ENCODE measurements at regions not wholly inside any gene's neighbourhood (a gene's known extent, or its start where the extent isn't known, plus 50 kb on each side); places are given as distances from the start of the nearest gene placed in this dataset.

DNA sequence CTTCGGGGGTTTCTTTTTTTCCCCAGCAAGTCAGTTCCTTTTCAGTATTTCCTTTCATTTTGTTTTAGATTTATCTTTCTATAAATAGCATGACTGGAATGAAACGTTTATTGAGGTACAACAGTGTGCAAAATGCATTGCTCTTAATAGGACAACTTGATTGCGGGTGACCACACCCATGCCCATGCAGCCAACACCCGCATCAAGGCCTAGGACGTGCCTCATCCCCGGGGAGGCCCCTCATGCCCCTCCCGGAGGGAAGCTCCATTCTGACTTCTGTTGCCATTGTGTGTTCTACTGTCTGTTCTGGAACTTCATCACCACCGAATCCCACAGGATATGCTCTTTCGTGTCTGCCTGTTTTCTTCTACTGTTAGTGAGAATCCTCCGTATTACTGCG, 82.2 kb downstream of the RPS6KA4 start:
- DNase-seq (ENCODE audit: low read depth in 2 of 2) = no peak

GRCh38 chr11:64443001-64443400, 84.0 kb downstream of the RPS6KA4 start:
- TF ChIP-seq CTCF (IDR thresholded peaks at IDR 0.05; ENCODE audit: low read depth, low read length) = no peak
- no peak overlapping the region for H3K4me3 ChIP-seq (replicated peaks in 1 of 2; ENCODE audit: low read depth in 2 of 2, low read length in 2 of 2)
- DNase-seq (ENCODE audit: low read depth in 2 of 2) = no peak

More for the DNA sequence above, 82.2 kb downstream of the RPS6KA4 start:
- TF ChIP-seq CTCF (IDR thresholded peaks at IDR 0.05; ENCODE audit: low read depth, low read length) = no peak
- no peak overlapping the region for H3K4me3 ChIP-seq (replicated peaks in 1 of 2; ENCODE audit: low read depth in 2 of 2, low read length in 2 of 2)

DNA sequence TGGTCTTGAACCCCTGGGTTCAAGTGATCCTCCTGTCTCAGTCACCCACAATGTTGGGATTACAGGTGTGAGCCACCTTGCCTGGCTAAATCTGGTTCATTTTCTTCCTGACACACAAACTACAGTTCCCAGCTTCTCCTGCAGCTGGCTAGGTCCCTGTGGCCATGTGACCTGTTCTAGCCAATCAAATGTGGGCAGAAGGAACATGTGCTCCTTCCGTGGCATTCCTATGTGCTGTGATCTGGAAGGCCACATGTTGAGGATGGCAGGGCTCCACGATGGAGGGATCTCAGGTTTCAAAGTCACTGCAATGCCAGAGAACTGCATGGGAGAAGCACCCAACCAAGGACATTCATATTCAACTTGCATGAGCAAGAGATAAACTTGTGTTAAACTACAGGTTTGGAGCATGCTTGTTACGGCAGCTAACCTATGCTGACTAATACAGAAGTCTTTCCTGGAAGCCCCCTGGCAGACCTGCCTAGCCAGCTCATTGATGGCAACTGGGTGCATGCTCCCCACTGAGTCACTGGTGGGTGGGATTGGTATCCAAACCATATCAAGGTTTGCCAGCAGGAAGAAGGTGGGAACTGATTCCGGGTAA, 86.0 kb downstream of the RPS6KA4 start:
- H3K4me3 ChIP-seq (replicated peaks in 1 of 2; ENCODE audit: low read depth in 2 of 2, low read length in 2 of 2) = no peak overlapping the region
- peak; percentile 25 to 29 for DNase-seq (ENCODE audit: low read depth in 2 of 2)
- TF ChIP-seq CTCF (IDR thresholded peaks at IDR 0.05; ENCODE audit: low read depth, low read length) = no peak

DNA sequence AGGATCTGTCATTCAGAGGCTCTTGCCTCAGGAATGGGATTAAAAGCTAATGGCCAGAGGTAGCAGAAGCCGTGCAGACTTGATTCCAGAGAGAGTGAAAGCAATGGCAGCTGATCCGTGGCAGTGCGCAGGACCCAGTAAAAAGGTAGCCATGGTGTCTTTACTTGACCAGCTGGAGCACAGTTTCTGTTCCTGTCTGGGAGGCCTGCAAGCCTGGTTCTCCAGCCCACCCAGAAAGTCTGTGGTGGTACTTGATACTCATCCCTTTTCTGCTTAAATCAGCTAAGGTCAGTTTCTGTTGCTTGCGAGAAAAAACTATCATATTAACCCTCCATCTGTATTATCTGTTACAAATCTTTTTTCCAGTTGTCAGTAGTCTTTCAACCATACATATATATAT, 86.7 kb downstream of the RPS6KA4 start:
- TF ChIP-seq CTCF (IDR thresholded peaks at IDR 0.05; ENCODE audit: low read depth, low read length) = no peak
- no peak for DNase-seq (ENCODE audit: low read depth in 2 of 2)
- no peak overlapping the region for H3K4me3 ChIP-seq (replicated peaks in 1 of 2; ENCODE audit: low read depth in 2 of 2, low read length in 2 of 2)

DNA sequence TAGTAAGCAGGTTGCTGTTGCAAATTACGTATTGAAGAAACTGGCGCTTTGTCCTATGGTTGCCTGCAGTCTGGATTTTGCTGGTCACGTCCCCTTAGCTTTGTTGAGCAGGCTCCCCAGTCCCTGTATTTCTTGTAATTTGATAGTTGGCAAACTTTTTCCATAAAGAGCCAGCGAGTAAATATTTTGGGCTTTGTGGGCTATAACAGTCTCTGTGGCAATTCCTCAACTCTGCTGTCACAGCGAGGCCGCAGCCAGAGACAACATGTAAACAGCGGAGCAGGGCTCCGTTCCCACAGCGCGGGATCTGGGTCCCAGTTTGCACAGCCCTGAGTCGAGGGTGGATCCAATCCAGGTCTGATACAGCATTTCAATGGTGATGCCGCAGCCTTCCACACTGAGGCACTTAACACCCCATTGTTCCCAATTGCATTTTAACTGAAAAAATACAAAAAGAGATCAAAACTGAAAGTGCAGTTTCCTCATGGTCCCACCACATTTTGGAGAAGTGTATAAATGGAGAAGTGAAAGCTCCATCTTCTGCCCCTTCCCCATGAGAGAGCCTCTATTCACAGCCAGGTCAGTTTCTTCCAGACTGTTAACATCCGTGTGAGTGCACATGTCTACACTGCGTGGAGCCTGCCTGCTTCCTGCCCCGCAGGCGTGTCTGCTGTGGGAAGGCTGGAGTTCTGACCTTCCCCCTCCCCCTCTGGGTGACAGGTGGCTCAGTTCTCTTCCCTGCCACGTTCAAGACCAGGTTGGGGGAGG, 89.1 kb downstream of the RPS6KA4 start:
- no peak for TF ChIP-seq CTCF (IDR thresholded peaks at IDR 0.05; ENCODE audit: low read depth, low read length)
- no peak overlapping the region for H3K4me3 ChIP-seq (replicated peaks in 1 of 2; ENCODE audit: low read depth in 2 of 2, low read length in 2 of 2)
- DNase-seq (ENCODE audit: low read depth in 2 of 2) = peak; percentile 12 to 24

GRCh38 chr11:64448599-64449380, 89.8 kb downstream of the RPS6KA4 start:
- DNase-seq (ENCODE audit: low read depth in 2 of 2) = peak; percentile 69 to 74
- peak overlapping the region in 1 of 2 donors; percentile 9 for H3K4me3 ChIP-seq (replicated peaks in 1 of 2; ENCODE audit: low read depth in 2 of 2, low read length in 2 of 2)
- peak; percentile 89 for TF ChIP-seq CTCF (IDR thresholded peaks at IDR 0.05; ENCODE audit: low read depth, low read length)

Data from cardiac fibroblast (primary cell).